HG03025 (cell line): ENCODE measurements at regions not wholly inside any gene's neighbourhood (a gene's known extent, or its start where the extent isn't known, plus 50 kb on each side); places are given as distances from the start of the nearest gene placed in this dataset.

ENCODE experiments used
- ATAC-seq: cut with Tn5 transposase; IDR thresholded peaks from one replicate; pipeline ENCODE4 v1.9.1; 2021; ENCODE audit warnings: mild to moderate bottlenecking, moderate library complexity; ENCODE audit not compliant: unreplicated experiment, low FRiP score

DNA sequence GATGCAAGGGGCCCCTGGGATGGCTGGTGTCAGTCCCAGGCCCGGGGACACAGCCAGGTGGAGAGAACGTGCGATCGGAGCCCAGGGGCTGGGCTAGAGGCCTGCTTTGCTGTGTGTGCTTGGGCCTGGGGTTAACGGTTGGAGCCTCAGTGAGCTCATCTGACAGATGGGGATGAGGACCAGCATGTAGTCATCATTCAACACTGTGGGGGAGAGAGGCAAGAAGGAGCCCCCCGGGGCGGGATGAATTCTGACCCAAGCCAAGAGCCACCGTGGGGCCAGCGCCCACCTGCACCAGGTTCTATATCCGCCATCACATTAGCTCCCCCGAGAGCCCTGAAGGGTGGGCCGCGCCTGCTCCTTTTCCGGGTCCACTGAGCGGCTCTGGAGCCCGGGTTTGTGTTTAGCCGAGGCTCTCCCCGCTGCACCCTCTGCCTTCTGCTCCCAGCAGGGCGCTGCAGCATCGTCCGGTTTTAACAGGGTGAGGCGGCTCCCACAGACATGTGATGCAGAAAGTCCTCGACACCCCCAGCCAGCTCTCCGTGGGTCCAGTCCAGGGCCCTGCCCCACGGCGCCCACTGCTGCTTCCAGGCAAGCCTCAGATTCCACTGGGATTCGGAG lies 365.7 kb downstream of the SEC14L1 start:
- ATAC-seq: no peak

DNA sequence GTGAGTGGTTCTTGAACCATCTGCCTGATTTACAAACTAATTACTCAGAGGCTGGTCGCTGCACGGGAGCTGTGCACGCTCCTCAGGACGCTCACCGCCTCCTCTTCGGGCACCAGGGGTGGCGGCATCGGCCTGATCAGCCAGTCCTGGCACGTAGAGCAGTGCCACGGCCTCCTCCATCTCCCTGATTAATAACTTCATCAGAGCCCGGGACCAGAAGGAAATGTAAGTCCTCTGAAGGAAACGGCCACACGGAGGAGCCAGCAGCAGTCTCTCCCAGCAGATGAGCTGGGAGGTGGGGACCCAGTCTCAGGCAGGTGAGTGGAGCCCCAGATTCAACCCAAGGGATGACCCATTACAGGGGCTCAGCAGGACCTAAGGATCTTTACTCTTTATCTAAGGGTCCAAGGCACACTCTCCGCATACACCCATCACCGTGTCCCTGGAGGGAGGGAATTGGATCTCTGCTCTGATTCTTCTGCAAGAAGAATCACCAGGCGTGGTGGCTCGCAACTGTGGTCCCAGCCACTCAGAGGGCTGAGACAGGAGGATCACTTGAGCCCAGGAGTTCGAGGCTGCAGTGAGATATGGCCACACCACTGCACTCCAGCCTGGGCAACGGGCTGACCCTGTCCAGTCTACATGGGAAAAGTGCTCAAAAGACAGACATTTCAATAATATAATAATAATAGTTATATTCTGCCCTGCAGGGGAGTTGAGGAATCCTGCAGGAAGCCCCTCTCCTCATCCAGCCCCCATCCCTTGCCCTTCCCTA lies 366.5 kb downstream of the SEC14L1 start:
- no peak for ATAC-seq

DNA sequence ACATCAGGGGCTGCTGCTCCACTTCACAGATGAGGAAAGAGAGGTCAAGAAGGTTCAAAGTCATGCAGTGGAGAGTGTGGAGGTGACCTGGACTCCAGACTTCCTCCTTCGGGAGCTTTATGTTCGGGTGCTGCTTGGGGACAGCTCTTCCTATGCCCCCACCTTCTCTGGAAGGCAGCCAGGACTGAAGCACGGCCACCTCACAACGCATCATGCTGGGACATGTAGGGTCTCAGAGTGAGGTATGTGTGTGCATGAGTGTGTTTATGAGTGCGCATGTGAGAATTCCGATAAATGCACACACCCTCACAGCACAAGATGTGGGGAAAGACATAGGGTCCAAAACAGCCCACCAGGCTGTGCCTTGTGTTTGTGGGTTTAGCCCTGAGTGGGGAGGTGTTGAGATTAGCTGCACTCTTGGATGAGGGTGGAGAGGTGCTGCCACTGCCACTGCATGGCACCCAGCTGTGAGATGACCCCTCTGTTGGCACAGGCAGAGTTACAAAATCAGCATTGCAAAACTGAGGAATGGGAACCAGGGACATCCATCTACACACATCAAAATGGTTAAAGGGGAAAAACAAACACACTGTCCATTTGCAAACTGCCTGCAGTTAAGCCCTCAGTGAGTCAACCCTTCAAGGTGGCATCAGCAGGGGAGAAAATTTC lies 367.4 kb downstream of the SEC14L1 start:
- no peak for ATAC-seq

DNA sequence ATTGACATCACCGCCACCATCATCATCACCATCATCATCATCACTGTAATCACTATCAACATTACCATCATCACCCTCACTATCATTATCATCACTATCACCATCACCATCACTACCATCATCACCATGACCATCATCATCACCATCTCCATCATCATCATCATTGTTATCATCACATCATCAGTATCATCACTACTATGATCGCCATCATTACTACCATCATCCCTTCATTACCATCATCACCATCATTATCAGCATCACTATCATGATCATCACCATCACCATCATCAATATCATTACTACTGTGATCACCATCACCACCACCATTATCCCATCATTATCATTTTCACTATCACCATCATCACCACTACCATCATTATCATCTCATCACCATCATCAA lies 368.3 kb downstream of the SEC14L1 start:
- no peak for ATAC-seq

DNA sequence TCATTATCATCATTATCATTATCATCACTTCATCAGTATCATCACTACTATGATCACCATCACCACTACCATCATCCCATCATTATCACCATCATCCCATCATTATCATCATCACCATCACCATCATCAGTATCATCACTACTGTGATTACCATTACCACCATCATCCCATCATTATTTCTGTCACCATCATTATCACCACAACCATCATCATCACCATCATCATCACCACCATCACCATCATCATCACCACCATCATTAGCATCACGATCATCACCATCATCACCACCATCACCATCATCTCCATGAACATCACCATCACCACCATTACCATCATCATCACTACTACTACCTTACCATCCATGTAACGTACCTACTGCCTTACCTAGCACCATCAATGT lies 368.8 kb downstream of the SEC14L1 start:
- no peak for ATAC-seq

DNA sequence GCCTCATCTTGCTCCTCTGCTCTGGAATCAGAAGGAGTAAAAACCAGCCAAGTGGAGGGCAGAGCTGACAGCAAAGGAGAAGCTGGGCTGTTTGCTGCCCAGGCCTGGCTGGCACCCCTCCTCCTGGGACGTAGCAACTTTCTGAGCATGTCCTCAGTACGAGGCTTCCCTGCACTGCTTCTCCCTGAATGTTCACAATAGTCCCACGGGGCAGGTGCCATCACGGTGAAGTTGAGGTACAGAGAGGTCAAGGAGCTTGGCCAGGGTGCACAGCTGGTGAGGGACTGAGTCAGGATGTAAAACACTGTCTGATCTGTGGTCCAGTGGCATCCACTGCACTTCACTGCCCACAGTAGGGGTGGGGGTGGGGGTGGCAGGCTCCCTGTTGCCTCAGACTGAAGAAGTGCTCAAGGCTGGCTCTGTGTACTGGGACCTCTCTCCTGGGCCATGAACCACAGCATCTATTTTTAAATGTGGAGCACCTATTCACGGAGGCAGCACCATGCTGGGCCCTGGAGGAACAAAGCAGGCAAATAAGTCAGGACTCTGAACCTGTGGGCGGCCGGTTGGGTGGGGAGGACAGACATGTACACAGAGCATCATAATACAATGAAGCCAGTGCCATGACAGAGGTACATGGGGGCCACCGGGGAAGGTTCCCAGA lies 369.5 kb downstream of the SEC14L1 start:
- no peak for ATAC-seq

DNA sequence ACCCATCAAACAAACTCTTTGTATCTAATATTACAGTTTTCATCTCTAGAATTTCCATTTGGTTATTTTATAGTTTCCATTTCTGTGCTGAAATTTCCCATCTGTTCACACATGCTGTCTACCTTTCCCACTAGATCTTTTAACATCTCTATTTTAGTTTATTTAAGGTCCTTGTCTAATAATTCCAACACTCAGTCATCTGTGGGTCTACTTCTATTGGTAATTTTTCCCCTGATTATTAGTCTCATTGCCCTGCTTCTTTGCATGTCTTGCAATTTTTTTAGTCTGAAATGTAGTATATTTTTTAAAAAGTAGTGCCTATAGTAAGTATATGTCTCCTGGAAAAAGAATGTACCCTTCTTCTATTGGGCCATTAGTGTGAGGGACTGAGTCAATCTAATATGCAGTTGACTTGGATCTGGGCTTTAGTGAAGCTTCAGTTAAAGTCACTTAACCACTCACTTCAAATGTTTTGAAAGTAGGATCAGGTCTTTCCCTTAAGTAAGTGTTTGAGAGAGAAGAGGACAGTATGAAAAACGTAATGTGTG lies 370.8 kb downstream of the SEC14L1 start:
- ATAC-seq: no peak

- no peak for ATAC-seq
Measured at GRCh38 chr17:77512062-77512946, 371.5 kb downstream of the SEC14L1 start.

DNA sequence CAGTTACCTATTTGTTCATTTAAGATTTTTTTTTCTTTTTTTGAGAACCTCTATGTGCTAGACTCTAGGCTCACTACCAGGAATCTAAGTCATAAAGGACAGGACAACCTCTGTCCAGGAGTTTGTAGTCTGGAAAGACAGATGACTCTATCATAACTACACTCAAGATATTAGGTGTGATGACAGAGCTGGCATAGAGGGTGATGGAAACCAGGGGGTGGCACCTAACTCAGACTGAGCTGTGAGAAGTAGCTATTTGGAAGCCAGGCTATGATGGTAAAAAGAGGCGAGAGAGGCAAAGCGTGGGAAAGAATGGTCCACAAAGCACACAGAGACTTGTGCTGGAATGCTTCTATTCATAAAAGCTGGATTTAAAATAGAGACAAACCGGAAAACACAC lies 372.3 kb downstream of the SEC14L1 start:
- no peak for ATAC-seq

- ATAC-seq: no peak
Measured at GRCh38 chr17:77515227-77515626, 374.5 kb downstream of the SEC14L1 start.

DNA sequence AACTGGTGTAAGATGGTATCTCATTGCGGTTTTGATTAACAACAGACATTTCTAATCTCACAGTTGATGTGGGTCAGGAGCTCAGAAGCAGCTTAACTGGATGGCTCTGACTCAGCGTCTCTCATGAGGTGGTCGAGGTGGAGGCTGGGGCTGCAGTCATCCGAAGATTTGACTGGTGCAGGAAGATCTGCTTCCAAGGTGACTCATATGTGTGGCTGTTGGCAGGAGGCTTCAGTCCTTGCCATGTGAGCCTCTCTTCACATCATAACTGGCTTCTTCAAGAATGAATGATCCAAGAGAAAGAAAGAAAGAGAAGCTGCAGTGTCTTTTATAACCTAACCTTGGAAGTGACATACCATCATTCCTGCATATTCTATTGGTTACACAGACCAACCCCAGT lies 376.1 kb downstream of the SEC14L1 start:
- ATAC-seq: no peak

- no peak for ATAC-seq
Measured at GRCh38 chr17:77521076-77521475, 380.3 kb downstream of the SEC14L1 start.

DNA sequence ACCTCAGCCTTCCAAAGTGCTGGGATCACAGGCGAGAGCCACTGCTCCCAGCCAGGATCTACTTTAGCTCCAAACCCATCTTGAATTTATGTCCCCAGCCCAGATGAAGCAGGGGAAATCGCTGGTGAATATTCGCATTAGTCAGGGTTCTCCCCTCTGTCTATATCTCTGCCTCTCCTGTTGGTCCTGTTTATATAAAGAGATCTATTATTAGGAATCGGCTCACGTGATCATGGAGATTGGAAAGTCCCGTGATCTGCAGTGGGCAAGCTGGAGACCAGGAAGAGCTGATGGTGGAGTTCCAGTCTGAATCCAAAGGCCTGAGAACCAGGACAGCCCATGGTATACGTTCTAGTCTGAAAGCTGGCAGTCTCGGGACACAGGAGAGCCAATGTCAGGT lies 382.8 kb downstream of the SEC14L1 start:
- ATAC-seq: no peak

DNA sequence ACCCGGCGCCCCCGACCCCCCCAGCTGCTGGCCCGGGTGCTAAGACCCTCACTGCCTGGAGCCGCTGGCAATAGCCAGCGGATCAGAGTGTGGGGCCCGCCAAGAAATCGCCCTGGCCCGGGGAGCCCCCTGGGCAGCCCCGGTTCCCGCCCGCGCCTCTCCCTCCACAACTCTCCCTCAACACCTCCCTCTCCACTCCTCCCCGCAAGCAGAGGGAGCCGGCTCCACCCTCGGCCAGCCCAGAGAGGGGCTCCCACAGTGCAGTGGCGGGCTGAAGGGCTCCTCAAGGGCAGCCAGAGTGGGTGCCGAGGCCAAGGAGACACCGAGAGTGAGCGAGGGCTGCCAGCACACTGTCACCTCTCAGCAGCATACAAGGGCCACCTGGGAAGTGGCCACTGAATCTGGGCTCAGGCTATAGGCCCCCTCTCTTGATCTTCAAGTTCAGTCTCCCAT lies 385.5 kb downstream of the SEC14L1 start:
- no peak for ATAC-seq

- ATAC-seq: no peak
Measured at GRCh38 chr17:77526728-77527350, 386.1 kb downstream of the SEC14L1 start.

DNA sequence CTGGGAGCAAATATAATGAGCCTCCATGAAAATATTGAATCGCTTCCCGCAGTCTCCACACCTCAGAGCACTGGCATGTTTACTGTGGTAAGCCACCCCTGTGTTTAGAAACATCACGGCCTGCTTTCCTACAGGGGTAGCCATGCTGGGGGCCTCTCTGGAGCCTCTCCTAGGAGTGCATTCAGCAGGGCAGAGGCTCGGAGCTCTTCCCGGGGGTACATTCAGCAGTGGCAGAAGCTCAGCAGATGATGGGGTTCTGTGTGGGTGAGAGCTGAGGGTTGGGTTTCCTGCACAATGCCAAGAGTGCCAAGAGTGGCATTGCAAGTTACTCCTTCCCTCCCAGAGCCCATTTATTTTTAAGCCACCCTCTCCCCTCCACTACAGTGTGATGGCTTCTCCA lies 386.6 kb downstream of the SEC14L1 start:
- ATAC-seq: no peak

DNA sequence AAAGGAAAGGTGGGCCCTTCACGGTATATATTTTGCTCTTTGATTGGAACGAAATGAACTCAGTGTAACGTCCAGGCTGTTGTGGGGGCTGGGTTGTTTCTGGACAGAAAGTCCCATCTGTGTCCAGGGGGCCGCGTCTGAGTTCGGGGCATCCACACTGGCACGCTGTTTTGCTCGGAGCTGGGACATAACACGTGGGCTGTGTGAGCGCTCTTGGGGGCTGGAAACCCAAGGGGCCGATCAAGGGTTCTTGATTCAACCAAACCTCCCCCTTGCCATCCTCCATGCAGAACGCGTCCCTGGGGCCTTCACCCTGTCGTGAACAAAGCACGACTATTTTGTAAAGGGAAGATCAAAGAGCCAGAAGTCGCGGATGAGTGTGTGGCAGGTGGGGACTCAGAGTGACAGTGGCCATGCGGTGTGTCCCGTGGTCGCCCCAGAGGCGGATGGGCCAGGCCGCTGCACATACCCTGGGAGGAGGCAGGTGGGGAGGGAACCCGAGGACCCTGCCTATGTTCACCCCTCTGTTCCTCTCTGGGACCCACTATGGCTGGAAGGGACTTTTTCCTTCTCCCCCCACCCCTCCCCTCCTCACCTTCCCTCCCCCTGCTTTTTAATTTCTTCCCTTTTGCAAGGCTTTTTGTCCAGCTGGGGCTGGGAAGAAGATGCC lies 387.2 kb downstream of the SEC14L1 start:
- no peak for ATAC-seq

DNA sequence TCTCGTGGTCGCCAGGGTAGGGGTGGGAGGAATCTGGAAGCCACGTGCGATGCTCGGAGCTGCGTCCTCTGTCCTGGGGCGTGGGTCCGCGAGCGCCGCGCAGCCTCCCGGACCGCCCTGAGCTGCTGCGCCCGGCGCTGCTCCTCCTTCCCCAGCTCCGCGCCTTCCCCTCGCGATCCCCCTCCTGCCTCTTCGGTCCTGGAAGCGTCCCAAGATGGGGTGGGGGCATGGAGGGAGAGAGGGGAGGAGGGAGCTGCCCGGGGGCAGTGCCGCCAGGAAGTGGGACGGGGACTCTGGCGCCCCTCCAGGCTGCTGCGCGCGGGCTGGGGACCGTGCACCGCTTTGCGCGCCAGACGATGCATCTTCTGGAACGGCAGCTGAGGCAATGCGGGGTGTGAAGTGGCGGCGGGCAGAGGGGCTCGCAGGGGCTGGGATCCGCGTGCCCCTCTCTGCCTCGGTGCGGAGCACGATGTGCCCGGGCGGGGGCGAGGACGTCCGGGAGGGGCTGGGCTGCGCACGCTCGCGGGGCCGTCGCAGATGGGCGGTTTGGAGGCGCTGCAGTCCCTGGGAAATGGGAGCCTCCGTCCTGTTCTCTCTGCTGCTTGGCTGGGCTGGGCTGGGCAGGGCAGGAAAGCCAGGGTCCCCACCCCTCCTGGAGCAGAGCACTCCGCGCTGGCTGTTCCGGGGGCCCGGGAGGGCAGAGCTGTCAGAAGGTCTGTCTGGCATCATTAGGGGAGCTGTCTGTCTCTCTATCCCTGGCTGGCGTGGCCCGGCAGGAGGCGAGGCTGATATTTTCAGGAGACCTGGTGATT lies 388.0 kb downstream of the SEC14L1 start:
- ATAC-seq: no peak
